H9 (cell line): ENCODE measurements at regions not wholly inside any gene's neighbourhood (a gene's known extent, or its start where the extent isn't known, plus 50 kb on each side); places are given as distances from the start of the nearest gene placed in this dataset.

ENCODE experiments used
- DNase-seq: peaks from one replicate; pipeline ENCODE4 v3.0.0-alpha.2; 2017
- H2AFZ ChIP-seq: one replicate; pipeline ENCODE4 v1.6.1; 2013; ENCODE audit warnings: mild to moderate bottlenecking, low read length, control low read depth, moderate library complexity
- H2AK5ac ChIP-seq: 2 replicates; pipeline ENCODE4 v1.6.1; 2013; ENCODE audit warnings: low read length, control low read depth, mixed read lengths; ENCODE audit not compliant: insufficient read length
- H2BK120ac ChIP-seq: one replicate; pipeline ENCODE4 v1.6.1; 2013; ENCODE audit warnings: low read depth, mild to moderate bottlenecking, low read length, control low read depth, inconsistent platforms; ENCODE audit not compliant: poor library complexity, severe bottlenecking
- H2BK12ac ChIP-seq: 2 replicates; pipeline ENCODE4 v1.6.1; 2013; ENCODE audit warnings: low read length, control low read depth, mixed read lengths, low read depth; ENCODE audit not compliant: insufficient read length
- H2BK15ac ChIP-seq: 2 replicates; pipeline ENCODE4 v1.6.1; 2013; ENCODE audit warnings: low read depth, low read length, control low read depth
- H2BK20ac ChIP-seq: one replicate; pipeline ENCODE4 v1.6.1; 2013; ENCODE audit warnings: low read depth, mild to moderate bottlenecking, low read length, control low read depth, inconsistent platforms; ENCODE audit not compliant: poor library complexity, severe bottlenecking
- H2BK5ac ChIP-seq: 2 replicates; pipeline ENCODE4 v1.6.1; 2013; ENCODE audit warnings: low read length, control low read depth, mixed read lengths; ENCODE audit not compliant: insufficient read length
- H3K14ac ChIP-seq: 2 replicates; pipeline ENCODE4 v1.6.1; 2013; ENCODE audit warnings: low read length, control low read depth; ENCODE audit not compliant: insufficient read depth
- H3K18ac ChIP-seq: 2 replicates; pipeline ENCODE4 v1.6.1; 2013; ENCODE audit warnings: low read depth, mild to moderate bottlenecking, mixed read lengths, low read length, control low read depth; ENCODE audit not compliant: insufficient read length
- H3K23ac ChIP-seq: 2 replicates; pipeline ENCODE4 v1.6.1; 2013; ENCODE audit warnings: low read length, control low read depth, mixed read lengths, low read depth; ENCODE audit not compliant: insufficient read length
- H3K23me2 ChIP-seq: 2 replicates; pipeline ENCODE4 v1.6.1; 2013; ENCODE audit warnings: low read depth, mild to moderate bottlenecking, mixed read lengths, low read length, control low read depth; ENCODE audit not compliant: insufficient read length, poor library complexity, severe bottlenecking
- H3K27ac ChIP-seq: 2 replicates; pipeline ENCODE4 v1.5.1; 2013; ENCODE audit warnings: low read length, control low read depth, mixed read lengths, low read depth; ENCODE audit not compliant: insufficient read length
- H3K27me3 ChIP-seq: 2 replicates; pipeline ENCODE4 v1.6.1; 2013; ENCODE audit warnings: low read length, control low read depth, inconsistent platforms; ENCODE audit not compliant: insufficient read depth
- H3K4ac ChIP-seq: 2 replicates; pipeline ENCODE4 v1.6.1; 2013; ENCODE audit warnings: low read depth, mild to moderate bottlenecking, control low read depth, inconsistent platforms, low read length, moderate library complexity
- H3K4me1 ChIP-seq: 2 replicates; pipeline ENCODE4 v1.6.1; 2013; ENCODE audit warnings: low read length, control low read depth, inconsistent platforms; ENCODE audit not compliant: insufficient read depth
- H3K4me2 ChIP-seq: 2 replicates; pipeline ENCODE4 v1.6.1; 2013; ENCODE audit warnings: low read length, control low read depth, mixed read lengths; ENCODE audit not compliant: insufficient read length, insufficient read depth
- H3K56ac ChIP-seq: 2 replicates; pipeline ENCODE4 v1.6.1; 2013; ENCODE audit warnings: low read depth, mild to moderate bottlenecking, mixed read lengths, low read length, control low read depth; ENCODE audit not compliant: insufficient read length
- H3K79me1 ChIP-seq: 2 replicates; pipeline ENCODE4 v1.6.1; 2013; ENCODE audit warnings: low read depth, mild to moderate bottlenecking, moderate library complexity, low read length, control low read depth, inconsistent platforms; ENCODE audit not compliant: insufficient read depth, poor library complexity, severe bottlenecking
- H3K79me2 ChIP-seq: 2 replicates; pipeline ENCODE4 v1.6.1; 2013; ENCODE audit warnings: low read length, control low read depth, inconsistent platforms; ENCODE audit not compliant: insufficient read depth
- H3K9ac ChIP-seq: 2 replicates; pipeline ENCODE4 v1.6.1; 2013; ENCODE audit warnings: low read length, control low read depth, mixed read lengths; ENCODE audit not compliant: insufficient read length; ENCODE audit errors: extremely low read depth
- H3K9me3 ChIP-seq: one replicate; pipeline ENCODE4 v1.6.1; 2013; ENCODE audit warnings: low read depth, low read length, inconsistent platforms; ENCODE audit not compliant: control insufficient read depth
- H3T11ph ChIP-seq: one replicate; pipeline ENCODE4 v1.6.1; 2013; ENCODE audit warnings: mild to moderate bottlenecking, low read length, control low read depth, inconsistent platforms
- H4K20me1 ChIP-seq: one replicate; pipeline ENCODE4 v1.6.1; 2013; ENCODE audit not compliant: control insufficient read depth, insufficient read length, insufficient read depth
- H4K5ac ChIP-seq: 2 replicates; pipeline ENCODE4 v1.6.1; 2013; ENCODE audit warnings: low read depth, mild to moderate bottlenecking, mixed read lengths, low read length, control low read depth; ENCODE audit not compliant: insufficient read length
- H4K8ac ChIP-seq: replicated peaks from 2 replicates; pipeline ENCODE4 v1.6.1; 2013; ENCODE audit warnings: low read length, control low read depth, mixed read lengths, low read depth; ENCODE audit not compliant: insufficient read length
- H4K91ac ChIP-seq: 2 replicates; pipeline ENCODE4 v1.6.1; 2013; ENCODE audit warnings: low read depth, mild to moderate bottlenecking, moderate library complexity, mixed read lengths, low read length, control low read depth; ENCODE audit not compliant: insufficient read length
- H3K27ac Mint-ChIP-seq, 3 experiments: 2 replicates in 2 of 3; 3 replicates in 1 of 3; pipeline ENCODE4 v1.8.0; 2020 to 2021; ENCODE audit warnings: mixed read lengths in 3 of 3, mild to moderate bottlenecking in 1 of 3, moderate library complexity in 1 of 3
- H3K27me3 Mint-ChIP-seq: 2 replicates; pipeline ENCODE4 v1.8.0; 2021; ENCODE audit warnings: low read depth, mild to moderate bottlenecking, moderate library complexity, mixed read lengths
- H3K36me3 Mint-ChIP-seq, 3 experiments: 2 replicates in 2 of 3; 3 replicates in 1 of 3; pipeline ENCODE4 v1.8.0; 2020 to 2021; ENCODE audit warnings: low read depth in 3 of 3, mixed read lengths in 3 of 3; ENCODE audit not compliant: insufficient read depth in 1 of 3
- H3K4me1 Mint-ChIP-seq, 2 experiments: 2 replicates each; pipeline ENCODE4 v1.8.0; 2020; ENCODE audit warnings: mixed read lengths in 2 of 2
- H3K4me3 Mint-ChIP-seq, 2 experiments: 2 replicates in 1 of 2; 3 replicates in 1 of 2; pipeline ENCODE4 v1.8.0; 2020 to 2021; ENCODE audit warnings: mild to moderate bottlenecking in 2 of 2, mixed read lengths in 2 of 2, moderate library complexity in 1 of 2
- H3K9me3 Mint-ChIP-seq, 2 experiments: 2 replicates in 1 of 2; 3 replicates in 1 of 2; pipeline ENCODE4 v1.8.0; 2020; ENCODE audit warnings: mild to moderate bottlenecking in 2 of 2, mixed read lengths in 2 of 2, moderate library complexity in 1 of 2
- WGBS: extraction: QIAGEN DNeasy Blood & Tissue Kit; methylation state at CpG from one replicate; pipeline ENCODE4 v1.1.7; 2013; ENCODE audit warnings: missing lambda C conversion rate, low lambda C conversion rate, mixed read lengths; ENCODE audit not compliant: insufficient read length; ENCODE audit errors: extremely low coverage; 5-methylcytosine and 5-hydroxymethylcytosine counted together
- TF ChIP-seq, protein P1 (sequence below): fragments of 200-600 bp; sonication (generic); conservative IDR thresholded peaks from 3 replicates; pipeline ENCODE4 v1.8.0; 2021; ENCODE audit warnings: antibody characterized with exemption, mild to moderate bottlenecking

DNA sequence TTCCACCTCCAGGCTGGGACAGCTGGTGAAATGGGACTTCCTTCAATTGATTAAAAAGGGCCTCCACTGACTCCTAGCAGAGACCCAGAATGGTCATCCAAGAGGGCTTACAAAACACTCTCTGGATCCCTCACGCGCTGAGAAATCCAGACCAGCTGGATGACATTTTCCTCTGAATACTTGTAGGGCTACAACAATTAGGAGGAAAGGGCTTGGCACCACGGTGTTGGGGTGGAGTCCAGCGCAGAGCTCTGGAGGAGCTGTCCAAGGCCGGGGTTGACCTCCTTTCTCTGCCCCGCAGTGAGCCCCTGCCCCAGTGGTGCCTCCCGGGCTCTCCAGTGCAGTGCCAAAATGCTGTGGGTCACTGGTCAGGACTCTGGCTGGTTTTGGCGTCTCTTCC is 189.0 kb upstream of the CCND2 start:
- no peak overlapping the region for H2AFZ ChIP-seq
- H3T11ph ChIP-seq: no peak overlapping the region
- H3K4me1 ChIP-seq: no peaks in the 10 kb centered on the region
- H3K79me1 ChIP-seq: no peaks in the 10 kb centered on the region
- no peaks in the 10 kb centered on the region; the same call in 1 of the 2 replicates for H3K27me3 Mint-ChIP-seq
- no peak overlapping the region for H2BK5ac ChIP-seq
- H3K56ac ChIP-seq: no peak overlapping the region
- no peak overlapping the region for H4K8ac ChIP-seq
- no peak overlapping the region for H2BK12ac ChIP-seq
- no peak overlapping the region for H2AK5ac ChIP-seq
- no peaks in the 10 kb centered on the region for H3K9me3 ChIP-seq
- no peaks in the 10 kb centered on the region for H3K79me2 ChIP-seq
- H3K9me3 Mint-ChIP-seq: no peaks in the 10 kb centered on the region
- no peaks in the 10 kb centered on the region for H3K23me2 ChIP-seq
- H3K27ac Mint-ChIP-seq: no peak overlapping the region
- no peak overlapping the region for H2BK15ac ChIP-seq
- H4K91ac ChIP-seq: no peak overlapping the region
- H3K36me3 Mint-ChIP-seq: no peaks in the 10 kb centered on the region
- no peak overlapping the region for H3K4ac ChIP-seq
- no peak overlapping the region for H3K27ac ChIP-seq
- no peaks in the 10 kb centered on the region for H4K20me1 ChIP-seq
- DNase-seq: no peak
- no peak overlapping the region for H3K23ac ChIP-seq
- peaks cover 3 to 5% of the 10 kb centered on the region in 2 experiments; a peak in 3 of 4 replicates for H3K4me1 Mint-ChIP-seq
- H2BK120ac ChIP-seq: no peak overlapping the region
- no peak overlapping the region for H4K5ac ChIP-seq
- H3K9ac ChIP-seq: no peak overlapping the region
- no peak overlapping the region for H3K18ac ChIP-seq
- H3K14ac ChIP-seq: no peak overlapping the region
- no CpG with 5 or more reads among the region's 8 CpGs for WGBS
- no peak overlapping the region for H2BK20ac ChIP-seq
- H3K27me3 ChIP-seq: no peaks in the 10 kb centered on the region
- TF ChIP-seq, protein P1, sequence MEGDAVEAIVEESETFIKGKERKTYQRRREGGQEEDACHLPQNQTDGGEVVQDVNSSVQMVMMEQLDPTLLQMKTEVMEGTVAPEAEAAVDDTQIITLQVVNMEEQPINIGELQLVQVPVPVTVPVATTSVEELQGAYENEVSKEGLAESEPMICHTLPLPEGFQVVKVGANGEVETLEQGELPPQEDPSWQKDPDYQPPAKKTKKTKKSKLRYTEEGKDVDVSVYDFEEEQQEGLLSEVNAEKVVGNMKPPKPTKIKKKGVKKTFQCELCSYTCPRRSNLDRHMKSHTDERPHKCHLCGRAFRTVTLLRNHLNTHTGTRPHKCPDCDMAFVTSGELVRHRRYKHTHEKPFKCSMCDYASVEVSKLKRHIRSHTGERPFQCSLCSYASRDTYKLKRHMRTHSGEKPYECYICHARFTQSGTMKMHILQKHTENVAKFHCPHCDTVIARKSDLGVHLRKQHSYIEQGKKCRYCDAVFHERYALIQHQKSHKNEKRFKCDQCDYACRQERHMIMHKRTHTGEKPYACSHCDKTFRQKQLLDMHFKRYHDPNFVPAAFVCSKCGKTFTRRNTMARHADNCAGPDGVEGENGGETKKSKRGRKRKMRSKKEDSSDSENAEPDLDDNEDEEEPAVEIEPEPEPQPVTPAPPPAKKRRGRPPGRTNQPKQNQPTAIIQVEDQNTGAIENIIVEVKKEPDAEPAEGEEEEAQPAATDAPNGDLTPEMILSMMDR: no peak
- H3K4me3 Mint-ChIP-seq: no peak overlapping the region
- no peak overlapping the region for H3K4me2 ChIP-seq
